Erythroblast (primary cell): ENCODE measurements at regions not wholly inside any gene's neighbourhood (a gene's known extent, or its start where the extent isn't known, plus 50 kb on each side); places are given as distances from the start of the nearest gene placed in this dataset.

Source experiments
- GATA1 ChIP-seq: IDR thresholded peaks from 2 replicates; pipeline ENCODE4 v1.6.1; 2011; ENCODE audit warnings: low read depth, mild to moderate bottlenecking, control low read depth, low read length, moderate library complexity
- POLR2A ChIP-seq: IDR thresholded peaks from 2 replicates; pipeline ENCODE4 v1.6.1; 2011; ENCODE audit warnings: mild to moderate bottlenecking, low read length

DNA sequence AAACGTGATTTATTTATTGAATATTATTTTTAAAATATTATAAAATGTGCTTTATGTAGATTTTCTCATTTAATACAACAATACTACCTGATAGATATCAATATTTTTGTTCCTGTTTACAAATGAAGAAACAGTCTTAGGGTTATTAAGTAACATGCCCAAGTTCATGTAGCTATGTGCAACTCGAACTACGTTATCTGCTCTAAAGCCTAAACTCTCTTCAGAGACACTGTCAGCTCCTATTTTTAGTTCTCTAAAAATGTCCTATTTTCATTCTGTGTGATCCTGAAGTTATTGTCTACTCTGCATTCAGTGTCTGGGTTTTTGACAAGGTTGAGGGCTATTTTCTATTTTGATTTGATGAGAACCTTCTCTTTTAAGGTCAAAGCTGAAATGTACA is 550.1 kb upstream of the B3GALT2 start:
- TF ChIP-seq POLR2A (no peak), GATA1 (no peak)
